ENCODE measurements at regions not wholly inside any gene's neighbourhood (a gene's known extent, or its start where the extent isn't known, plus 50 kb on each side); places are given as distances from the start of the nearest gene placed in this dataset.
A peak's percentile ranks its signal among the peaks of the same experiment; 100 is the strongest.
"Not testable (repeated sequence)": the region's sequence is repeated elsewhere in the genome, so short reads cannot be mapped to it uniquely, and the experiment has no call there.

DNA sequence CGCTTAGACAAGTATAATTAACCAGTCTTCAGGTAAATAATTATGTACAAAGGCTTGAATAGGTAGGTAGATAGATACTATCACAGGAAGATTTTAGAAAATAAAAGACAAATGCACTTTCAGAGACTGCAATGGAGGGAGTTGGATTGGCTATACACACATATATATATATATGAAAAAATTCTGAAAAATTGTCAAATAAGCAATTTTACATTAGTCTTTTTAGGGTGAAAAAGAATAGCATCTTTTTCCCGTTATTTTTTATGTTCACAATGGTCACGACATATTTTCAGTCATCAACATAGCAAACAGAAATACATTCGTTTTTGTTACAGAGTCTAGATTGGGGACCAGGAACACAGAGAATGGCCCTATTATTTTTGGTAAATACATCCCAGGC lies 385.9 kb upstream of the ACTRT1 start:
- FAIRE-seq: no peak
- DNase-seq (ENCODE audit: insufficient read length, low spot score): no peak

DNA sequence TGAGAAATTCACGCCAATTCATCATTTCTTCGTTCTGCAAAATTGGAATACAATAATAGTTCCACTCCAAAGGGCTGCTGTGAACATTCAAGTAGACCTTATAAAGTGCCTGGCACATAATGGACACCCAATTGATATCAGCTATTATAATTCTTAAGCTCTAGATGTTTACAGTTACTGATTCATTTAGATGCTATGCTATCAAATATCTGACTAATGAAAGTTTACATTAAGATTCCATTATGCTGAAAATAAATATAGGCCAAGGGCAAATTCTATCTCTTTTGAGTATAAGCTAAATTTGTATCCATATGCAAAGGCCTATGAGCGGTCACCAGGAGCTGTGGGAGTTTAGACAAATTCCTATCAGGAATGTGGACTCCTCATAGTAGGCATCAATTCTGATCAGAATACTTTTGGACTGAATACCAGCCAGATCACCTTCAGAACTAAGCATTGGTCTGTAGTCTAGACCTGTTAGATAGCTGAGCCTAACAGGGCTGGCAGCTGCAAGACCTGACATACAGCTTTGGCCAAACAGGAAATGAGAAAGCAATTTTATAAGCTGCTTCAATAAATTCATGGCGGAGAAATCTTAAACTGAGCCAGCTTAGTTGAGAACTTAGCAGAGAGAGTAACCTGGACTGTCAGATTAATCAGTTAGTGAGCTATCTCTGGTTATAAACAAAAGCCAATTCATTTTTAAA lies 384.3 kb upstream of the ACTRT1 start:
- DNase-seq (ENCODE audit: insufficient read length, low spot score): no peak
- no peak for FAIRE-seq

GRCh38 chrX:128425546-128425945 lies 373.3 kb upstream of the ACTRT1 start:
- FAIRE-seq: no peak
- DNase-seq (ENCODE audit: insufficient read length, low spot score): no peak

- no peak for DNase-seq (ENCODE audit: insufficient read length, low spot score)
- no peak for FAIRE-seq
Measured at GRCh38 chrX:128408842-128409241, 356.6 kb upstream of the ACTRT1 start.

- DNase-seq (ENCODE audit: insufficient read length, low spot score) (no peak), FAIRE-seq (no peak)
Measured at GRCh38 chrX:128396601-128397000, 344.4 kb upstream of the ACTRT1 start.

GRCh38 chrX:128383846-128384245 lies 331.6 kb upstream of the ACTRT1 start:
- FAIRE-seq; DNase-seq (ENCODE audit: insufficient read length, low spot score): not testable (repeated sequence)

GRCh38 chrX:128365492-128365891 lies 313.3 kb upstream of the ACTRT1 start:
- no peak for FAIRE-seq
- DNase-seq (ENCODE audit: insufficient read length, low spot score): no peak

DNA sequence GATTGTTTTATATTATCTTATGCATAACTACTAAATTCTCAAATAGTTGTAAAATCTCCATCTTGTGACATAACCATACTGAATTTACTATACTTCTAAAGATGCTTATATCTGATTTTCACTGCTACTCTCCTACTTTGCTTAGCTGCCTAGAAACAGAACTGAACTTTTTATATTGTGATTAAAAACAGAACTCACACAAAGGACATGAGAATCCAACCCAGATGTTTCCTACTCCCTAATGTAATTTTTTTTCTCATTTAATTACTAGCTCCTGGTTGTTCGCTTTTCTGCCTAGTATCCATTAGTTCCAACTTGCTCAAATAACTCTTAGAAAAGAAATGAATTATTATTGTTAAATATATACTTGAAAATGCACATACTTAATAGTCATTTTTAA lies 283.5 kb upstream of the ACTRT1 start:
- DNase-seq (ENCODE audit: insufficient read length, low spot score) (no peak), FAIRE-seq (no peak)

GRCh38 chrX:128334821-128335220 lies 282.6 kb upstream of the ACTRT1 start:
- FAIRE-seq (no peak), DNase-seq (ENCODE audit: insufficient read length, low spot score) (no peak)

GRCh38 chrX:128310912-128311311 lies 258.7 kb upstream of the ACTRT1 start:
- DNase-seq (ENCODE audit: insufficient read length, low spot score) (no peak), FAIRE-seq (no peak)

GRCh38 chrX:128309311-128309710 lies 257.1 kb upstream of the ACTRT1 start:
- FAIRE-seq (no peak), DNase-seq (ENCODE audit: insufficient read length, low spot score) (no peak)

GRCh38 chrX:128294198-128294597 lies 242.0 kb upstream of the ACTRT1 start:
- no peak for DNase-seq (ENCODE audit: insufficient read length, low spot score)
- FAIRE-seq: no peak

DNA sequence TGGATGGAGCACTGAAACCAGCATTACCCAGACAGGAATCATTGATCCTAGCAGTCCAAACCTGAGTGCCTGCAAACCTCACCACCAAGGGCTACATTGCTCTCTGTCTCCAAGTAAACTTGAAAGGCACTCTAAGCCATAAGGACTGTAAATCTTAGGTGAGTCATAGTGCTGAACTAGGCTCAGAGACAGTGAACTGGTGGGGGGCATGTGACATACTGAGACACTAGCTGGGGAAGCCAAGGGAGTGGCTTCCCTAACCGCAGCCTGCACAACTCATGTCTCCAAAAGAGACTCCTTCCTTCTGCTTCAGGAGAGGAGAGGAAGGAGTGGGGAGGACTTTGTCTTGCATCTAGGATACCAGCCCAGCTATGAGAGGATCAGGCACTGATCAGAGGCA lies 235.5 kb upstream of the ACTRT1 start:
- no peak for FAIRE-seq
- DNase-seq (ENCODE audit: insufficient read length, low spot score): no peak

DNA sequence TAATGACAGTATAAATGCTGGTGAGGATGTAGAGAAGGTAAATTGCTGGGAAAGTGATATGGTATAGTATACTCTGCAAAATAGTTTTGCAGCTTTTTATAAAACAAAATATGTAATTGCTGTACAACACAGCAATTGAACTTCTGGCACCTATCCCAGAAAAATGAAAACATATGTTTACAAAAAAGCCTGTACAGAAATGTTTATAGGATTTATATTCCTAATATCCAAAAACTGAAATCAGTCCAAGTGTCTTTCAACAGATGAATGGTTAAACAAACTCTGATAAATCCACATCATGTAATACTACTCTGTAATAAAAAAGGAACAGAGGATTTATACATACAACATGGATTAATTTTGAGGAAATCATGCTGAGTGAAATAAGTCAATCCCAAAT lies 198.4 kb upstream of the ACTRT1 start:
- FAIRE-seq (no peak), DNase-seq (ENCODE audit: insufficient read length, low spot score) (no peak)

DNA sequence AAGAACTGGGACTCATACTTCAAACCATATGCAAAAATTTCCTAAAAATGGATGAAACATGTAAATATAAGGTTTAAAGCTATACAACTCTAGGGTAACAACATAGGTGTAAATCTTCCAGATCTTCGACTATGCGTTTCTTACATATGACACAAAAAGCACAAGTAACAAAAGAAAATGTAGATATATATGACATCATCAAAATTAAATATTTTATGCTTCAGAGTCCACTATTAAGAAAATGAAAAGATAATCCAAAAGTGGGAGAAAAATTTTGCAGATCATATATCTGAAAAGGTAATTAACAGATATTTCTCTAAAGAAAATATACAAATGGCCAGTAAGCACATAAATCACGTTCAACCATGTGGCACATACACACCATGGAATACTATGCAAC lies 164.2 kb upstream of the ACTRT1 start:
- no peak for DNase-seq (ENCODE audit: insufficient read length, low spot score)
- FAIRE-seq: no peak

- DNase-seq (ENCODE audit: insufficient read length, low spot score): no peak
- FAIRE-seq: no peak
Measured at GRCh38 chrX:128165884-128166408, 113.7 kb upstream of the ACTRT1 start.

DNA sequence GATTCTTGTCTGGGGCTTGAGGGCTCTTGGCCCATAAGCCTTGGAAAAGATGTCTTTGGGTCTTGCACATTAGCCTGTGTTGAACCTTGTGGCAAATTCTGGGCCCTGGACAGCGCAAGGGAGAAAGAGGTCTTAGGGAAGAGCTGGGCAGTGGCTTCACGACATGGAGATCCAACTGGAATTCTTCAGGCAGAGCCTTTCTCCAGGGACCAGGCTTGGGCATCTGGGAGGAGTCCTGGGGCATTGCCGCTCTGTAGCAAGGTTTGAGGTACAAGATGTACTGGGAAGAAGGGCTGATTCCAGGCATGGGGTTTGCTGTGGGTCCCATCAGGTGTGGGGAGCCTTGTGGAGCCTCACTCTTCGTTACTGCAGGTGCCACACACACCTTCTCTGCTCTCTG lies 104.0 kb upstream of the ACTRT1 start:
- FAIRE-seq (no peak), DNase-seq (ENCODE audit: insufficient read length, low spot score) (no peak)

- DNase-seq (ENCODE audit: insufficient read length, low spot score) (no peak), FAIRE-seq (no peak)
Measured at GRCh38 chrX:128142745-128143144, 90.5 kb upstream of the ACTRT1 start.

DNA sequence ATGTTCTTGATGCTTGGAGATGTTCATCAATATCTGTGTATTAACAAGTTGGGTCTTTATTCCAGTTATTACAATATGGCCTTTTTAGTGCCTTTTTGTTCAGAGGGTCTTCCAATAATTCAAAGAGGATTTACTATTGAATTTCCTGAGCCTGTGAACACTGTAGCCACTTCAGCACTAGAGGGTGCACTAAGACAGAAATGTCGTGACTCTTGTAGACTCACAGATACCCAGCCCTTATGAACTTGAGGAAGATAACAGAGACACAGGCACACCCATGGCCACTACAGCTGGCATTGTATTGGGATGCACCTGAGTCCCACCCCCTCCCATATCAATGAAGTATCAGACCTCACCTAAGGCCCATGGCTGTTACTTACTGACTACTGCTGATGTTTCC lies 54.4 kb upstream of the ACTRT1 start:
- FAIRE-seq: no peak
- peak; percentile 0 for DNase-seq (ENCODE audit: insufficient read length, low spot score)

GRCh38 chrX:128105659-128106058 lies 53.5 kb upstream of the ACTRT1 start:
- no peak for DNase-seq (ENCODE audit: insufficient read length, low spot score)
- FAIRE-seq: no peak

All from HTR-8/SVneo (cell line).